ENCODE measurements at regions not wholly inside any gene's neighbourhood (a gene's known extent, or its start where the extent isn't known, plus 50 kb on each side); places are given as distances from the start of the nearest gene placed in this dataset.

DNA sequence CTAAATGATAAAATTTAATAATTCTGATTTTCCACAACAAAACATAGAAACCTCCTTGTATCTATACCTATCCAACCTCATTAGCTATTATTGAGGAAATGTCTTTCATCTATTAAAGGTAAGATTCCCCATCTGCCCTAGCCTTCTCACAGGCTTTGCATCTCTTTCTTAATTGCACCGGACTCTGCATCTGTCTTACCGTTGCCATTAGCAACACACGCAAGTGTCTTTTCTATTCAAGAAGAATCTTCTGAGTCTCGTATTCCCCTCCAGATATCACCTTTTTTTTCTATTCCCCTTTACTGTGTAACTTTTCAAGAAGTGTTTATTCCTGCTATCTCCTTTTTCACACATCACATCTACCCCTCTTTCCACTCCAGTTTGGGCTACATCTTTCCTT lies 500.0 kb downstream of the NOVA1 start:
- Histone ChIP-seq H3K27me3 (ENCODE audit: low read length) (no peaks in the 10 kb centered on the region), H3K4me1 (ENCODE audit: insufficient read depth, low read length) (no peaks in the 10 kb centered on the region), H3K36me3 (ENCODE audit: low read depth, low read length) (no peaks in the 10 kb centered on the region), H3K4me3 (ENCODE audit: low read length) (no peak overlapping the region), H3K9me2 (replicated peaks; ENCODE audit: low read length) (no peaks in the 10 kb centered on the region), H3K9me3 (ENCODE audit: low read length) (0 out of 2 replicates have a peak, but pooled peaks cover 2% of the 10 kb centered on the region), H3K9ac (ENCODE audit: low read length) (no peak overlapping the region), H2AFZ (ENCODE audit: low read length) (no peak overlapping the region), H4K20me1 (ENCODE audit: low read length) (no peaks in the 10 kb centered on the region), H3F3A (ENCODE audit: low read length, unreplicated experiment) (no peaks in the 10 kb centered on the region), H3K4me2 (ENCODE audit: low read length) (no peak overlapping the region), H3K27ac (ENCODE audit: low read length) (no peak overlapping the region), H3K79me2 (ENCODE audit: low read length) (no peaks in the 10 kb centered on the region)
- TF ChIP-seq EZH2phosphoT487 (IDR thresholded peaks at IDR 0.05; ENCODE audit: borderline replicate concordance, low read length) (no peak), EZH2 (IDR thresholded peaks at IDR 0.05; ENCODE audit: low read length, unreplicated experiment) (no peak), CTCF (conservative IDR thresholded peaks at IDR 0.05; ENCODE audit: low read depth, low read length) (no peak)
- CTCF ChIA-PET: no interaction called here
- ATAC-seq (no peak), DNase-seq (no peak)
- intact Hi-C loops (cut with micrococcal nuclease): no loop called here
- no TSS peak for BruUV-seq (replicated peaks)
- POLR2A ChIA-PET (ENCODE audit: unreplicated experiment): no interaction called here

- Histone ChIP-seq H3K27ac (ENCODE audit: low read length) (no peak overlapping the region), H3K79me2 (ENCODE audit: low read length) (no peaks in the 10 kb centered on the region), H4K20me1 (ENCODE audit: low read length) (no peaks in the 10 kb centered on the region), H3K9ac (ENCODE audit: low read length) (no peak overlapping the region), H3K9me2 (replicated peaks; ENCODE audit: low read length) (no peaks in the 10 kb centered on the region), H3K36me3 (ENCODE audit: low read depth, low read length) (no peaks in the 10 kb centered on the region), H3K27me3 (ENCODE audit: low read length) (no peaks in the 10 kb centered on the region), H2AFZ (ENCODE audit: low read length) (no peak overlapping the region), H3K9me3 (ENCODE audit: low read length) (peaks cover 23% of the 10 kb centered on the region; the same call in 1 of the 2 replicates), H3K4me2 (ENCODE audit: low read length) (no peak overlapping the region), H3K4me3 (ENCODE audit: low read length) (no peak overlapping the region), H3K4me1 (ENCODE audit: insufficient read depth, low read length) (no peaks in the 10 kb centered on the region), H3F3A (ENCODE audit: low read length, unreplicated experiment) (no peaks in the 10 kb centered on the region)
- TF ChIP-seq CTCF (conservative IDR thresholded peaks at IDR 0.05; ENCODE audit: low read depth, low read length) (no peak), EZH2phosphoT487 (IDR thresholded peaks at IDR 0.05; ENCODE audit: borderline replicate concordance, low read length) (no peak), EZH2 (IDR thresholded peaks at IDR 0.05; ENCODE audit: low read length, unreplicated experiment) (no peak)
- no TSS peak for BruUV-seq (replicated peaks)
- CTCF ChIA-PET: no interaction called here
- DNase-seq: no peak
- POLR2A ChIA-PET (ENCODE audit: unreplicated experiment): no interaction called here
- no peak for ATAC-seq
- intact Hi-C loops (cut with micrococcal nuclease): no loop called here
These were observed 509.6 kb downstream of the NOVA1 start for GRCh38 chr14:26088275-26088674.

- no peak for ATAC-seq
- intact Hi-C loops (cut with micrococcal nuclease): no loop called here
These were observed 516.8 kb downstream of the NOVA1 start for GRCh38 chr14:26081043-26081442.

More at GRCh38 chr14:26081043-26081442, 516.8 kb downstream of the NOVA1 start:
- H4K20me1 ChIP-seq (ENCODE audit: low read length): no peaks in the 10 kb centered on the region
- no peak overlapping the region for H3K27ac ChIP-seq (ENCODE audit: low read length)
- H3F3A ChIP-seq (ENCODE audit: low read length, unreplicated experiment): no peaks in the 10 kb centered on the region
- TF ChIP-seq EZH2phosphoT487 (IDR thresholded peaks at IDR 0.05; ENCODE audit: borderline replicate concordance, low read length): no peak
- TF ChIP-seq CTCF (conservative IDR thresholded peaks at IDR 0.05; ENCODE audit: low read depth, low read length): no peak
- TF ChIP-seq EZH2 (IDR thresholded peaks at IDR 0.05; ENCODE audit: low read length, unreplicated experiment): no peak
- ChIA-PET CTCF (no interaction called here), POLR2A (ENCODE audit: unreplicated experiment) (no interaction called here)
- H3K4me3 ChIP-seq (ENCODE audit: low read length): no peak overlapping the region
- no peak overlapping the region for H3K9ac ChIP-seq (ENCODE audit: low read length)
- DNase-seq: no peak
- H2AFZ ChIP-seq (ENCODE audit: low read length): no peak overlapping the region
- H3K4me2 ChIP-seq (ENCODE audit: low read length): no peak overlapping the region
- H3K27me3 ChIP-seq (ENCODE audit: low read length): no peaks in the 10 kb centered on the region
- H3K9me3 ChIP-seq (ENCODE audit: low read length): 0 out of 2 replicates have a peak, but pooled peaks cover 3% of the 10 kb centered on the region
- H3K9me2 ChIP-seq (replicated peaks; ENCODE audit: low read length): no peaks in the 10 kb centered on the region
- no TSS peak for BruUV-seq (replicated peaks)
- H3K36me3 ChIP-seq (ENCODE audit: low read depth, low read length): no peaks in the 10 kb centered on the region
- no peaks in the 10 kb centered on the region for H3K4me1 ChIP-seq (ENCODE audit: insufficient read depth, low read length)
- no peaks in the 10 kb centered on the region for H3K79me2 ChIP-seq (ENCODE audit: low read length)
